GM19240 (cell line): ENCODE measurements at regions not wholly inside any gene's neighbourhood (a gene's known extent, or its start where the extent isn't known, plus 50 kb on each side); places are given as distances from the start of the nearest gene placed in this dataset.

Experiments
- DNase-seq: peaks from one replicate; pipeline ENCODE4 v3.0.0; 2011; ENCODE audit warnings: low spot score; ENCODE audit not compliant: insufficient read length

GRCh38 chr12:85747941-85748495 is 88.2 kb downstream of the RASSF9 start:
- DNase-seq = no peak
